HCT116 (cell line): ENCODE measurements at regions not wholly inside any gene's neighbourhood (a gene's known extent, or its start where the extent isn't known, plus 50 kb on each side); places are given as distances from the start of the nearest gene placed in this dataset.

Experiments used
- ATAC-seq: fragments of 200-7000 bp; cut with Tn5 transposase; 2 replicates; pipeline ENCODE4 v1.9.1; 2020; ENCODE audit warnings: mild to moderate bottlenecking, moderate library complexity
- BruUV-seq: library from RNA; stranded (reverse); fragments of 400-500 nt; replicated peaks from 2 replicates; lab custom pipeline; 2021; lab: Mats Ljungman, UMichigan
- CTCF ChIA-PET: fragments of 300-600 bp; sonication (Branson Sonifier 250); formaldehyde crosslinking; loops from one replicate; lab custom pipeline; 2021; ENCODE audit warnings: antibody characterized with exemption; lab: Charles Lee
- POLR2A ChIA-PET: fragments of 300-600, 350-600 bp; sonication (Branson Sonifier 250); formaldehyde crosslinking; loops from one replicate; lab custom pipeline; 2021; ENCODE audit warnings: antibody characterized with exemption; lab: Charles Lee
- RAD21 ChIA-PET, 2 experiments: fragments of 300-600 bp; sonication (Branson Sonifier 250); formaldehyde crosslinking; loops; one replicate each; lab custom pipeline; 2023; ENCODE audit warnings: low total read pairs in 2 of 2; ENCODE audit not compliant: uncharacterized antibody in 2 of 2, unreplicated experiment in 2 of 2, low non-redundant PET in 1 of 2; lab: Charles Lee
- DNase-seq: peaks from one replicate; pipeline ENCODE4 v3.0.0-alpha.2; 2010; ENCODE audit warnings: low read depth, low spot score
- H2AFZ ChIP-seq: fragments of 200-600 bp; shearing (Covaris generic), sonication (generic); 2 replicates; pipeline ENCODE4 v1.6.1; 2017; ENCODE audit warnings: low read depth, mixed run types, mixed read lengths, antibody characterized with exemption, low read length; ENCODE audit not compliant: poor library complexity, severe bottlenecking
- H3K27ac ChIP-seq: 2 replicates; pipeline ENCODE4 v1.5.1; 2012; ENCODE audit warnings: low read depth, low read length
- H3K27me3 ChIP-seq: fragments of 200-600 bp; sonication (generic); 2 replicates; pipeline ENCODE4 v1.6.1; 2016; ENCODE audit warnings: mixed run types, low read length, mixed read lengths; ENCODE audit not compliant: insufficient read depth
- H3K36me3 ChIP-seq, 2 experiments: fragments of 200-500 bp in 1 of 2; fragments of 200-600 bp in 1 of 2; sonication (Bioruptor generic) in 1 of 2; sonication (generic) in 1 of 2; 2 replicates each; pipeline versions ENCODE4 v1.5.1 to v1.6.1; 2014 to 2016; ENCODE audit warnings: low read length in 2 of 2, inconsistent platforms in 1 of 2, mixed read lengths in 1 of 2, mixed run types in 1 of 2; ENCODE audit not compliant: insufficient read depth in 2 of 2, control insufficient read depth in 1 of 2
- H3K4me1 ChIP-seq, 2 experiments: fragments of 200-600 bp in 1 of 2; sonication (generic) in 1 of 2; 2 replicates each; pipeline versions ENCODE4 v1.5.1 to v1.6.1; 2012 to 2017; ENCODE audit warnings: low read length in 2 of 2, inconsistent platforms in 1 of 2, mild to moderate bottlenecking in 1 of 2, mixed read lengths in 1 of 2, mixed run types in 1 of 2, moderate library complexity in 1 of 2; ENCODE audit not compliant: insufficient read depth in 2 of 2, control insufficient read depth in 1 of 2
- H3K4me2 ChIP-seq: fragments of 200-600 bp; sonication (generic); 2 replicates; pipeline ENCODE4 v1.6.1; 2017; ENCODE audit warnings: mixed run types, low read length, mixed read lengths
- H3K4me3 ChIP-seq, 2 experiments: fragments of 200-600 bp in 1 of 2; sonication (generic) in 1 of 2; replicated peaks in 1 of 2; 2 replicates each; pipeline ENCODE4 v1.5.1; 2011 to 2016; ENCODE audit warnings: low read length in 2 of 2, control low read depth in 1 of 2, low read depth in 1 of 2, mild to moderate bottlenecking in 1 of 2, mixed read lengths in 1 of 2, mixed run types in 1 of 2
- H3K79me2 ChIP-seq: fragments of 200-600 bp; sonication (generic); 2 replicates; pipeline ENCODE4 v1.6.1; 2017; ENCODE audit warnings: mild to moderate bottlenecking, mixed run types, low read length, moderate library complexity, mixed read lengths; ENCODE audit not compliant: insufficient read depth
- H3K9ac ChIP-seq: fragments of 200-600 bp; sonication (generic); 2 replicates; pipeline ENCODE4 v1.6.1; 2016; ENCODE audit warnings: low read length, mixed read lengths
- H3K9me2 ChIP-seq: fragments of 200-600 bp; sonication (generic), shearing (Covaris generic); 2 replicates; pipeline ENCODE4 v1.6.1; 2017; ENCODE audit warnings: mixed run types, mild to moderate bottlenecking, moderate library complexity; ENCODE audit not compliant: insufficient read depth
- H3K9me3 ChIP-seq, 2 experiments: fragments of 200-500 bp in 1 of 2; fragments of 200-600 bp in 1 of 2; sonication (Bioruptor generic) in 1 of 2; sonication (generic) in 1 of 2; 2 replicates each; pipeline ENCODE4 v1.6.1; 2014 to 2017; ENCODE audit warnings: low read length in 2 of 2, mixed read lengths in 2 of 2, inconsistent platforms in 1 of 2, low read depth in 1 of 2, mild to moderate bottlenecking in 1 of 2, mixed run types in 1 of 2, moderate library complexity in 1 of 2; ENCODE audit not compliant: control insufficient read depth in 1 of 2, insufficient read depth in 1 of 2
- H4K20me1 ChIP-seq: fragments of 200-600 bp; sonication (generic), shearing (Covaris generic); 2 replicates; pipeline ENCODE4 v1.6.1; 2017; ENCODE audit warnings: mixed run types, mild to moderate bottlenecking, moderate library complexity; ENCODE audit not compliant: insufficient read depth
- CEBPB ChIP-seq: IDR thresholded peaks from 2 replicates; pipeline ENCODE4 v1.6.1; 2012; ENCODE audit warnings: low read depth
- ELF1 ChIP-seq: IDR thresholded peaks from 2 replicates; pipeline ENCODE4 v1.6.1; 2012; ENCODE audit warnings: low read depth, borderline replicate concordance
- EZH2 ChIP-seq: fragments of 200-600 bp; sonication (generic); IDR thresholded peaks from 2 replicates; pipeline ENCODE4 v1.6.1; 2017; ENCODE audit warnings: antibody characterized with exemption, mixed run types
- EZH2phosphoT487 ChIP-seq: fragments of 200-600 bp; IDR thresholded peaks from 2 replicates; pipeline ENCODE4 v1.6.1; 2018; ENCODE audit warnings: antibody characterized with exemption, borderline replicate concordance
- FOSL1 ChIP-seq: IDR thresholded peaks from 2 replicates; pipeline ENCODE4 v1.6.1; 2012; ENCODE audit warnings: low read depth
- JUND ChIP-seq: IDR thresholded peaks from 2 replicates; pipeline ENCODE4 v1.6.1; 2012
- MAX ChIP-seq: IDR thresholded peaks from 2 replicates; pipeline ENCODE4 v1.6.1; 2012
- POLR2A ChIP-seq: IDR thresholded peaks from 2 replicates; pipeline ENCODE4 v1.7.0; 2011; ENCODE audit warnings: borderline replicate concordance; ENCODE audit not compliant: insufficient read depth, insufficient read length; ENCODE audit errors: extremely low read depth
- POLR2AphosphoS5 ChIP-seq: IDR thresholded peaks from 2 replicates; pipeline ENCODE4 v1.6.1; 2011; ENCODE audit warnings: mild to moderate bottlenecking, low read depth, low read length, moderate library complexity
- SP1 ChIP-seq: IDR thresholded peaks from 2 replicates; pipeline ENCODE4 v1.6.1; 2012; ENCODE audit warnings: low read depth
- SRF ChIP-seq: IDR thresholded peaks from 2 replicates; pipeline ENCODE4 v1.6.1; 2012; ENCODE audit warnings: low read depth
- TCF7L2 ChIP-seq: IDR thresholded peaks from 2 replicates; pipeline ENCODE4 v1.7.0; 2011; ENCODE audit warnings: borderline replicate concordance, inconsistent platforms; ENCODE audit not compliant: insufficient read depth, insufficient read length; ENCODE audit errors: extremely low read depth
- YY1 ChIP-seq: IDR thresholded peaks from 2 replicates; pipeline ENCODE4 v1.6.1; 2011; ENCODE audit warnings: low read length, low read depth, moderate library complexity, mild to moderate bottlenecking; ENCODE audit not compliant: insufficient replicate concordance; ENCODE audit errors: extremely low read depth
- ZBTB33 ChIP-seq: IDR thresholded peaks from 2 replicates; pipeline ENCODE4 v1.6.1; 2011; ENCODE audit warnings: mild to moderate bottlenecking, low read length, moderate library complexity; ENCODE audit not compliant: insufficient replicate concordance; ENCODE audit errors: extremely low read depth
- ZNF274 ChIP-seq: fragments of 200-500 bp; sonication (Bioruptor generic); IDR thresholded peaks from 2 replicates; pipeline ENCODE4 v1.6.1; 2014; ENCODE audit warnings: mild to moderate bottlenecking, low read depth, low read length, inconsistent platforms
- intact Hi-C: fragments of 100-400 bp; cut with micrococcal nuclease; formaldehyde crosslinking; loops from 2 replicates; pipeline ENCODE4 v1.10.0; 2022
- TF ChIP-seq, protein P1 (sequence below): IDR thresholded peaks from 2 replicates; pipeline ENCODE4 v1.6.1; 2012; ENCODE audit warnings: low read depth
- TF ChIP-seq, protein P2 (sequence below), 3 experiments: fragments of 200-600 bp in 1 of 3; sonication (generic) in 1 of 3; IDR thresholded peaks in 2 of 3; conservative IDR thresholded peaks in 1 of 3; 2 replicates each; pipeline ENCODE4 v1.5.1; 2012 to 2017; ENCODE audit warnings: low read depth in 2 of 3, low read length in 2 of 3, antibody characterized with exemption in 1 of 3, borderline replicate concordance in 1 of 3, control low read depth in 1 of 3, mild to moderate bottlenecking in 1 of 3, mixed read lengths in 1 of 3, mixed run types in 1 of 3, moderate library complexity in 1 of 3; ENCODE audit not compliant: insufficient read depth in 1 of 3

DNA sequence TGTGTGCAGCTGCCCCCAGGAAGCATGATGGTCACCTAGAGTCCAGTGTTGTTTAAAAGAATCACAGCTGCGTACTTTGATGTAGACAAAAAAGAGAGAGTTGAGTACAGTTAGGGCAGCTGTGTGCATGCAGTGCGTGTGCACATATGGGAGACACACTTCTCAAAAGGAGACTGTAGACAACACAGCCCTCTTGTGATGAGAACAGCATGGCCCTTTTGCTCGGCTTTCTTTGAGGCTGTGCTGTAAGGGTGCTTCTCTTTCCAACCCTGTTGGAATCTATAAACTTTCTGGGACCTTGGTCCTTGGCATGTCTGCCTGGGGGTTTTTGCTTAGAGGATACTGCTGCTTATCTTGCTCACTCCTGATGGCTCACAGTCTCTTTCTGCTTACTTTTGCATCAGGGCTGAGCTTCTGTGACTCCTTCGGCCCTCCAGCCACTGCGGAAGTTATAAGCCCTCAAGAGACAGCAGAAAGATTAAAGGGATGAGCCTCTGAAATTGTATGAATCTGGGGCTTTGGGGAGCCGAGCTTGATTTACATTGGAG, 102.9 kb downstream of the DYRK2 start (continued):
- TF ChIP-seq FOSL1, result no peak
- TF ChIP-seq SRF, result no peak

- H4K20me1 ChIP-seq, result no peaks in the 10 kb centered on the region
- H3K27ac ChIP-seq, result no peak overlapping the region
- no peaks in the 10 kb centered on the region for H3K27me3 ChIP-seq
- POLR2A ChIA-PET, result no interaction called here
- H3K36me3 ChIP-seq, result no peaks in the 10 kb centered on the region
- no peak overlapping the region for H3K4me2 ChIP-seq
- peaks cover 0 to 27% of the 10 kb centered on the region in 2 experiments; a peak in 2 of 4 replicates for H3K4me1 ChIP-seq
- intact Hi-C loops, result no loop called here
- H2AFZ ChIP-seq, result no peak overlapping the region
- H3K9me2 ChIP-seq, result no peaks in the 10 kb centered on the region
- TF ChIP-seq POLR2A, result no peak
- TF ChIP-seq CEBPB, result no peak
- no peak for TF ChIP-seq POLR2AphosphoS5
- no peak for TF ChIP-seq JUND
- no peak for TF ChIP-seq SP1
- TF ChIP-seq, protein P1, sequence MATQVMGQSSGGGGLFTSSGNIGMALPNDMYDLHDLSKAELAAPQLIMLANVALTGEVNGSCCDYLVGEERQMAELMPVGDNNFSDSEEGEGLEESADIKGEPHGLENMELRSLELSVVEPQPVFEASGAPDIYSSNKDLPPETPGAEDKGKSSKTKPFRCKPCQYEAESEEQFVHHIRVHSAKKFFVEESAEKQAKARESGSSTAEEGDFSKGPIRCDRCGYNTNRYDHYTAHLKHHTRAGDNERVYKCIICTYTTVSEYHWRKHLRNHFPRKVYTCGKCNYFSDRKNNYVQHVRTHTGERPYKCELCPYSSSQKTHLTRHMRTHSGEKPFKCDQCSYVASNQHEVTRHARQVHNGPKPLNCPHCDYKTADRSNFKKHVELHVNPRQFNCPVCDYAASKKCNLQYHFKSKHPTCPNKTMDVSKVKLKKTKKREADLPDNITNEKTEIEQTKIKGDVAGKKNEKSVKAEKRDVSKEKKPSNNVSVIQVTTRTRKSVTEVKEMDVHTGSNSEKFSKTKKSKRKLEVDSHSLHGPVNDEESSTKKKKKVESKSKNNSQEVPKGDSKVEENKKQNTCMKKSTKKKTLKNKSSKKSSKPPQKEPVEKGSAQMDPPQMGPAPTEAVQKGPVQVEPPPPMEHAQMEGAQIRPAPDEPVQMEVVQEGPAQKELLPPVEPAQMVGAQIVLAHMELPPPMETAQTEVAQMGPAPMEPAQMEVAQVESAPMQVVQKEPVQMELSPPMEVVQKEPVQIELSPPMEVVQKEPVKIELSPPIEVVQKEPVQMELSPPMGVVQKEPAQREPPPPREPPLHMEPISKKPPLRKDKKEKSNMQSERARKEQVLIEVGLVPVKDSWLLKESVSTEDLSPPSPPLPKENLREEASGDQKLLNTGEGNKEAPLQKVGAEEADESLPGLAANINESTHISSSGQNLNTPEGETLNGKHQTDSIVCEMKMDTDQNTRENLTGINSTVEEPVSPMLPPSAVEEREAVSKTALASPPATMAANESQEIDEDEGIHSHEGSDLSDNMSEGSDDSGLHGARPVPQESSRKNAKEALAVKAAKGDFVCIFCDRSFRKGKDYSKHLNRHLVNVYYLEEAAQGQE, result no peak
- no peak for TF ChIP-seq YY1
- no peak for TF ChIP-seq SRF
- TF ChIP-seq ZNF274, result no peak
- no peak for TF ChIP-seq ELF1
- no peak for TF ChIP-seq MAX
- no peak for TF ChIP-seq EZH2
- no peak for TF ChIP-seq FOSL1
- no peak for TF ChIP-seq TCF7L2
- TF ChIP-seq, protein P2, sequence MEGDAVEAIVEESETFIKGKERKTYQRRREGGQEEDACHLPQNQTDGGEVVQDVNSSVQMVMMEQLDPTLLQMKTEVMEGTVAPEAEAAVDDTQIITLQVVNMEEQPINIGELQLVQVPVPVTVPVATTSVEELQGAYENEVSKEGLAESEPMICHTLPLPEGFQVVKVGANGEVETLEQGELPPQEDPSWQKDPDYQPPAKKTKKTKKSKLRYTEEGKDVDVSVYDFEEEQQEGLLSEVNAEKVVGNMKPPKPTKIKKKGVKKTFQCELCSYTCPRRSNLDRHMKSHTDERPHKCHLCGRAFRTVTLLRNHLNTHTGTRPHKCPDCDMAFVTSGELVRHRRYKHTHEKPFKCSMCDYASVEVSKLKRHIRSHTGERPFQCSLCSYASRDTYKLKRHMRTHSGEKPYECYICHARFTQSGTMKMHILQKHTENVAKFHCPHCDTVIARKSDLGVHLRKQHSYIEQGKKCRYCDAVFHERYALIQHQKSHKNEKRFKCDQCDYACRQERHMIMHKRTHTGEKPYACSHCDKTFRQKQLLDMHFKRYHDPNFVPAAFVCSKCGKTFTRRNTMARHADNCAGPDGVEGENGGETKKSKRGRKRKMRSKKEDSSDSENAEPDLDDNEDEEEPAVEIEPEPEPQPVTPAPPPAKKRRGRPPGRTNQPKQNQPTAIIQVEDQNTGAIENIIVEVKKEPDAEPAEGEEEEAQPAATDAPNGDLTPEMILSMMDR (IDR thresholded peaks at IDR 0.05 in 2 of 3, conservative IDR thresholded peaks at IDR 0.05 in 1 of 3; ENCODE audit: borderline replicate concordance in 1 of 3, insufficient read depth in 1 of 3, low read depth in 2 of 3, low read length in 2 of 3), result no peak
- TF ChIP-seq ZBTB33, result no peak
- no peak for TF ChIP-seq EZH2phosphoT487
- no TSS peak for BruUV-seq
- no peaks in the 10 kb centered on the region for H3K79me2 ChIP-seq
- CTCF ChIA-PET, result no interaction called here
- RAD21 ChIA-PET, result no interaction called here
- no peaks in the 10 kb centered on the region for H3K9me3 ChIP-seq
- no peak overlapping the region for H3K9ac ChIP-seq
- DNase-seq (no peak), ATAC-seq (no peak)
- no peak overlapping the region for H3K4me3 ChIP-seq
Observed at GRCh38 chr12:67752226-67752732, 103.7 kb downstream of the DYRK2 start.
